Breast epithelium (tissue), 4 donors: ENCODE measurements at regions not wholly inside any gene's neighbourhood (a gene's known extent, or its start where the extent isn't known, plus 50 kb on each side); places are given as distances from the start of the nearest gene placed in this dataset.

Experiments used
- DNase-seq, 2 donors: peaks; one replicate each; pipeline ENCODE4 v3.0.0-alpha.2; 2019; ENCODE audit warnings: low spot score in 2 of 2
- H3K27ac ChIP-seq, 2 donors: fragments of 200-600 bp; sonication (generic) in 1 of 2; one replicate each; pipeline ENCODE4 v1.5.1; 2016 to 2019; ENCODE audit warnings: mild to moderate bottlenecking in 1 of 2
- H3K27me3 ChIP-seq, 2 donors: fragments of 200-600 bp; sonication (generic) in 1 of 2; one replicate each; pipeline versions ENCODE4 v1.5.1 to v1.6.0; 2017 to 2019; ENCODE audit warnings: control low read depth in 1 of 2, mild to moderate bottlenecking in 1 of 2
- H3K36me3 ChIP-seq: fragments of 200-600 bp; one replicate; pipeline ENCODE4 v1.5.1; 2019
- H3K4me1 ChIP-seq, 2 donors: fragments of 200-600 bp; sonication (generic); one replicate each; pipeline ENCODE4 v1.5.1; 2016 to 2019; ENCODE audit warnings: control low read depth in 1 of 2
- H3K4me3 ChIP-seq, 3 donors: fragments of 200-600 bp; sonication (generic); 1 replicate in 2 of 3; 2 replicates in 1 of 3; pipeline ENCODE4 v1.5.1; 2016 to 2019; ENCODE audit warnings: mild to moderate bottlenecking in 3 of 3, moderate library complexity in 2 of 3
- H3K9me3 ChIP-seq, 2 donors: fragments of 200-600 bp; sonication (generic) in 1 of 2; one replicate each; pipeline ENCODE4 v1.5.1; 2016 to 2019; ENCODE audit warnings: control low read depth in 1 of 2
- POLR2A ChIP-seq: fragments of 450-650 bp; IDR thresholded peaks from one replicate; pipeline ENCODE4 v1.6.1; 2016; ENCODE audit warnings: antibody characterized with exemption, mild to moderate bottlenecking, moderate library complexity
- POLR2AphosphoS5 ChIP-seq, 3 donors: sonication (generic); formaldehyde crosslinking; IDR thresholded peaks; one replicate each; pipeline ENCODE4 v1.6.1; 2017; ENCODE audit warnings: antibody characterized with exemption in 3 of 3
- intact Hi-C: fragments of 100-400 bp; cut with DNase I; formaldehyde crosslinking; loops from one replicate; pipeline ENCODE4 v1.15.1; 2023; ENCODE audit warnings: low total_unique reads
- TF ChIP-seq, protein P1 (sequence below), 3 donors: fragments of 450-650 bp; IDR thresholded peaks; one replicate each; pipeline ENCODE4 v1.5.1; 2016 to 2017; ENCODE audit warnings: antibody characterized with exemption in 3 of 3, mild to moderate bottlenecking in 3 of 3, moderate library complexity in 3 of 3

- H3K4me3 ChIP-seq, result no peak overlapping the region
- no peak for DNase-seq
- H3K36me3 ChIP-seq, result no peaks in the 10 kb centered on the region
- H3K4me1 ChIP-seq, result no peaks in the 10 kb centered on the region
- H3K27me3 ChIP-seq, result no peaks in the 10 kb centered on the region
- H3K9me3 ChIP-seq, result no peaks in the 10 kb centered on the region
- intact Hi-C loops, result no loop called here
- no peak overlapping the region for H3K27ac ChIP-seq
- TF ChIP-seq, protein P1, sequence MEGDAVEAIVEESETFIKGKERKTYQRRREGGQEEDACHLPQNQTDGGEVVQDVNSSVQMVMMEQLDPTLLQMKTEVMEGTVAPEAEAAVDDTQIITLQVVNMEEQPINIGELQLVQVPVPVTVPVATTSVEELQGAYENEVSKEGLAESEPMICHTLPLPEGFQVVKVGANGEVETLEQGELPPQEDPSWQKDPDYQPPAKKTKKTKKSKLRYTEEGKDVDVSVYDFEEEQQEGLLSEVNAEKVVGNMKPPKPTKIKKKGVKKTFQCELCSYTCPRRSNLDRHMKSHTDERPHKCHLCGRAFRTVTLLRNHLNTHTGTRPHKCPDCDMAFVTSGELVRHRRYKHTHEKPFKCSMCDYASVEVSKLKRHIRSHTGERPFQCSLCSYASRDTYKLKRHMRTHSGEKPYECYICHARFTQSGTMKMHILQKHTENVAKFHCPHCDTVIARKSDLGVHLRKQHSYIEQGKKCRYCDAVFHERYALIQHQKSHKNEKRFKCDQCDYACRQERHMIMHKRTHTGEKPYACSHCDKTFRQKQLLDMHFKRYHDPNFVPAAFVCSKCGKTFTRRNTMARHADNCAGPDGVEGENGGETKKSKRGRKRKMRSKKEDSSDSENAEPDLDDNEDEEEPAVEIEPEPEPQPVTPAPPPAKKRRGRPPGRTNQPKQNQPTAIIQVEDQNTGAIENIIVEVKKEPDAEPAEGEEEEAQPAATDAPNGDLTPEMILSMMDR (IDR thresholded peaks at IDR 0.05), result no peak
- TF ChIP-seq POLR2A (no peak), POLR2AphosphoS5 (IDR thresholded peaks at IDR 0.05) (no peak)
Measured at GRCh38 chr12:67795236-67795635, 146.7 kb downstream of the DYRK2 start.

DNA sequence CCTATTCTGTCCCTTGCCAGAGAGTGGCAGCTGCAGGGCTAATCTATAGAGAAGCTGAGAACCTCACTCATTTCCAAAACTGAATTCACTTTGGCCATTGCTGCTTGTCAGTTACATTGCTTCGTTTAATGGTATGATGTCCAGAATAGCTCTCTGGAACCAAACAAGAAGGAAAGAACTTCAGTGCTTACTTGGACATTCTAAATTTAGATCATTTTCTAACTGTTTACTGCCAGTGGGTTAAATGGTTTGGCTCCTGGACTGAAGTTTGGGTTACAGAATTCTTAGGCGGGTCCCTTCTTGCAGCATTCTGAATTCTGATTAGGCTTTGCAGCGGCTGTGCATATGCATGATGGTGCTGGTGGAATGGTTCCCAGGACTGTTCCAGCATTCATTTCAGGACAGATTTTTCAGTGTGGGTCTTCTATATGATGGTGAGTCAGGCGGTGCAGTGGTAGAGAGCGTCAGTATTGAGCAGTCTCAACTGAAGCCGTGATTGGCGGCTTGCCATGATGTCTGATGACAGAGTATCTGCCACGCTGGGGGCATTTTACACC is 148.7 kb downstream of the DYRK2 start:
- H3K9me3 ChIP-seq, result no peaks in the 10 kb centered on the region
- H3K4me1 ChIP-seq, result no peaks in the 10 kb centered on the region
- TF ChIP-seq, protein P1 (IDR thresholded peaks at IDR 0.05), result no peak
- TF ChIP-seq POLR2A, result no peak
- no peak for TF ChIP-seq POLR2AphosphoS5 (IDR thresholded peaks at IDR 0.05)
- H3K4me3 ChIP-seq, result no peak overlapping the region
- DNase-seq, result no peak
- H3K27me3 ChIP-seq, result no peaks in the 10 kb centered on the region
- H3K27ac ChIP-seq, result no peak overlapping the region
- intact Hi-C loops, result no loop called here
- no peaks in the 10 kb centered on the region for H3K36me3 ChIP-seq

DNA sequence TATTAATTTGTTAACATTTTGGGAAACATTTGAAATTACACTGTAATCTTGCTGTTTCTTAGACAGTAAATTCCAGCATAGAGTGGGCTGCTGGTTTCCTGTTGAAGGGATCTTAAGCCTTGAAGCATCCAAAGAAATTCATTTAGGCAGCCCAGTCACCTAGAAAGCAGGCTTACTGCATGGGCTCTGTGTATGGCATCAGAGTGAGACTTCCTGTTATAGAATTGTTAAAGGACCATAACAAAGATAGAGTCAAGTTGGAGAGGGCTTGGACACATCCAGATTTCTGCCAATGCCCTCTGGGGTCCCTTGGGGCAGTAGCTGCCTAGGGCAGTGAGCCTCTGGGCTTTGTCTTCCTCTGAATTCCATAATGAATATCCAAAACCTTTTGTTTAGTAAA is 149.2 kb downstream of the DYRK2 start:
- no peaks in the 10 kb centered on the region for H3K4me1 ChIP-seq
- DNase-seq, result no peak
- intact Hi-C loops, result no loop called here
- no peak for TF ChIP-seq POLR2AphosphoS5 (IDR thresholded peaks at IDR 0.05)
- TF ChIP-seq, protein P1 (IDR thresholded peaks at IDR 0.05), result no peak
- no peak for TF ChIP-seq POLR2A
- no peaks in the 10 kb centered on the region for H3K9me3 ChIP-seq
- no peaks in the 10 kb centered on the region for H3K36me3 ChIP-seq
- no peak overlapping the region for H3K27ac ChIP-seq
- no peaks in the 10 kb centered on the region for H3K27me3 ChIP-seq
- H3K4me3 ChIP-seq, result no peak overlapping the region

- no peak for TF ChIP-seq POLR2A
- TF ChIP-seq, protein P1 (IDR thresholded peaks at IDR 0.05), result no peak
- no peak for TF ChIP-seq POLR2AphosphoS5 (IDR thresholded peaks at IDR 0.05)
- H3K9me3 ChIP-seq, result no peaks in the 10 kb centered on the region
- H3K27ac ChIP-seq, result no peak overlapping the region
- intact Hi-C loops, result no loop called here
- no peak for DNase-seq
- no peaks in the 10 kb centered on the region for H3K36me3 ChIP-seq
- H3K4me1 ChIP-seq, result no peaks in the 10 kb centered on the region
- no peaks in the 10 kb centered on the region for H3K27me3 ChIP-seq
- no peak overlapping the region for H3K4me3 ChIP-seq
Measured at GRCh38 chr12:67798768-67799167, 150.2 kb downstream of the DYRK2 start.

DNA sequence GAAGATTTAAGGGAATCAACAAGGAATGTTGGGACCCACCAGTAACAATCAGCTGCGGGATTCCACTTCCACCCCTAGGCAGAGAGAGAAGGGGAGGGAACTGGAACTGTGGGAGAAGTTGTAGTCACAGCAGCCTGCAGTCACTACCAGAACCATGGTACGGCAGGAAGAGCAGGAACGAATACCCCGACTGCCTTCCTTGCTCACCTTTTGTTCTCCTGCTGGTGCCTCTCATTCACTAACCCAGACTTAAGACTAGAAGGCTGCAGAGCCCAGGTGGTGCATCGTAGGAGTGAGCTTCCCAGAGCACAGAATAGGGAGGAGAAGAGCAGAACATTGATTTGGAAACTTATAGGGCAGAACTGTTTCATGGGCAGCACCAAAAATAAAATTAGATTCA is 154.2 kb downstream of the DYRK2 start:
- intact Hi-C loops, result no loop called here
- no peak for DNase-seq
- H3K9me3 ChIP-seq, result no peaks in the 10 kb centered on the region
- H3K4me1 ChIP-seq, result no peaks in the 10 kb centered on the region
- no peak overlapping the region for H3K4me3 ChIP-seq
- H3K36me3 ChIP-seq, result no peaks in the 10 kb centered on the region
- TF ChIP-seq, protein P1 (IDR thresholded peaks at IDR 0.05), result no peak
- TF ChIP-seq POLR2A (no peak), POLR2AphosphoS5 (IDR thresholded peaks at IDR 0.05) (no peak)
- H3K27ac ChIP-seq, result no peak overlapping the region
- H3K27me3 ChIP-seq, result no peaks in the 10 kb centered on the region
